ENCODE measurements at regions not wholly inside any gene's neighbourhood (a gene's known extent, or its start where the extent isn't known, plus 50 kb on each side); places are given as distances from the start of the nearest gene placed in this dataset.
"Not testable (repeated sequence)": the region's sequence is repeated elsewhere in the genome, so short reads cannot be mapped to it uniquely, and the experiment has no call there.

DNA sequence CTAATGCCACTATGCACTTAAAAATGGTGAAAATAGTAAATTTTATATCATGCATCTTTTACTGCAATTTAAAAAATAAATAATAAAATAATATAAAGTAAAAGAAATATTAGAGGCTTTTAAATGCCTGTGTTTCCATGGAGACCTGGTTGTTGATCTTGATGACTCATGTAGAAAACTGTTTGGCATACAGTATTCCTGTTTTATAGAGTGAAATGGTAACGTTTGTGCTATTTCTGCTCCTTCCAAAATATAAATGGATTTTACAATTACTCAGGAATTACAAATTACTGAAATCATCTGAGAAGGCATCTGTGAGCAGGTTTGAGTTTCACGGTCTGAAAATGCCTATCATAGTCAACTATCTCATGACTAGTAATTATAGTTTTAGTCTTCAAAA is 98.4 kb upstream of the USP25 start:
- H3K27ac ChIP-seq, result no peak overlapping the region
- no peak overlapping the region for H3K9ac ChIP-seq (ENCODE audit: low read depth in 2 of 2, low read length in 2 of 2)
- H3K36me3 ChIP-seq, result no peaks in the 10 kb centered on the region
- H3K27me3 ChIP-seq, result no peaks in the 10 kb centered on the region
- intact Hi-C loops (cut with DNase I), result no loop called here
- DNase-seq, result no peak
- H3K4me3 ChIP-seq, result no peak overlapping the region
- no peaks in the 10 kb centered on the region for H3K9me3 ChIP-seq
- TF ChIP-seq, protein P1, sequence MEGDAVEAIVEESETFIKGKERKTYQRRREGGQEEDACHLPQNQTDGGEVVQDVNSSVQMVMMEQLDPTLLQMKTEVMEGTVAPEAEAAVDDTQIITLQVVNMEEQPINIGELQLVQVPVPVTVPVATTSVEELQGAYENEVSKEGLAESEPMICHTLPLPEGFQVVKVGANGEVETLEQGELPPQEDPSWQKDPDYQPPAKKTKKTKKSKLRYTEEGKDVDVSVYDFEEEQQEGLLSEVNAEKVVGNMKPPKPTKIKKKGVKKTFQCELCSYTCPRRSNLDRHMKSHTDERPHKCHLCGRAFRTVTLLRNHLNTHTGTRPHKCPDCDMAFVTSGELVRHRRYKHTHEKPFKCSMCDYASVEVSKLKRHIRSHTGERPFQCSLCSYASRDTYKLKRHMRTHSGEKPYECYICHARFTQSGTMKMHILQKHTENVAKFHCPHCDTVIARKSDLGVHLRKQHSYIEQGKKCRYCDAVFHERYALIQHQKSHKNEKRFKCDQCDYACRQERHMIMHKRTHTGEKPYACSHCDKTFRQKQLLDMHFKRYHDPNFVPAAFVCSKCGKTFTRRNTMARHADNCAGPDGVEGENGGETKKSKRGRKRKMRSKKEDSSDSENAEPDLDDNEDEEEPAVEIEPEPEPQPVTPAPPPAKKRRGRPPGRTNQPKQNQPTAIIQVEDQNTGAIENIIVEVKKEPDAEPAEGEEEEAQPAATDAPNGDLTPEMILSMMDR (IDR thresholded peaks at IDR 0.05), result no peak
- no peaks in the 10 kb centered on the region for H3K4me1 ChIP-seq

DNA sequence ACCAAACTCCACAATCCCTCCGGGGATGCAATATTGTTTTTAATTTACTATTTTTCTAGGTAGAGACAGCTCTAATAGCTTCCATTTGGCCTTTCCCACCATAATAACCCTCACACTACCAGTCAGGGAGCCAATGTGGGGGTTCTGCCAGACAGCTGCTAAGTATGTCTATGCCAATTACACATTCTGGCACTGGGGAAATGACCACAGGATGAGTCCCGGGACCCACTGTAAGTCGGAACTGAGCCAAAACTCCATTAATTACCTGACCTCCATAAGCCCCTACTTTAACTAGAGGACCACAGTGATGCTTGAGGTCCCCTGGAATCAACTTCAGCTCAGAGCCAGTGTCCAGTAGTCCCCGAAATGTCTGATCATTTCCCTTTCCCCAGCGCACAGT is 95.2 kb upstream of the USP25 start:
- H3K27ac ChIP-seq; H3K36me3 ChIP-seq; H3K4me1 ChIP-seq; DNase-seq; H3K4me3 ChIP-seq; H3K9ac ChIP-seq (ENCODE audit: low read depth in 2 of 2, low read length in 2 of 2); intact Hi-C loops (cut with DNase I); H3K9me3 ChIP-seq; H3K27me3 ChIP-seq: not testable (repeated sequence)

DNA sequence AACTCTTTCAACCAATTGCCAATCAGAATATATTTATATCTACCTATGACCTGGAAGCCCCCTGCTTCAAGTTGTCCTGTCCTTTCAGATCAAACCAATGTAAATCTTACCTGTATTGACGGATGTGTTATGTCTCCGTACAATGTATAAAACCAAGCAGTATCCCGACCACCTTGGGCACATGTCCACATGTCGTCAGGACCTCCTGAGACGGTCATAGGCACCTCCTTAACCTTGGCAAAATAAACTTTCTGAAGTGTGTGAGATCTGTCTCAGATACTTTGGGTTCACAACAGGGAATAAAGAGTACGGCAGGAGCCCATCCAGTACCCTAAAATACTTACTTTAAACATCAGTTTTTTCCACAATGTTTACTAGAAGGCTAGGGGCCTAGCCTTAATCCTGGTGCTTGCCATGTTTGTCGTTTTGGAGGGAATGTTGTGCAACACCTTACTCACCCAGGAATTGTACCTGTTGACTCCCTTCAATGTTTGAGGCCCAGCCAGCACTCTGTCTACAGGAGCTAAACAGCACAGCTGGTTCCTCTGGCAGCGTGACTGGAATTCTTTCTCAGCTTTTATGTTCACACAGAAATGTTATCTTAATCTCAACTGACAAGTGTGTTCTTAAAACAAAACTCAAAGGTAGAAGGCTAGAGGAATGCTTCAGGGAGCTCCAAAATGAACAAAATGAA is 90.8 kb upstream of the USP25 start:
- DNase-seq, result no peak
- intact Hi-C loops (cut with DNase I), result no loop called here
- no peak overlapping the region for H3K27ac ChIP-seq

DNA sequence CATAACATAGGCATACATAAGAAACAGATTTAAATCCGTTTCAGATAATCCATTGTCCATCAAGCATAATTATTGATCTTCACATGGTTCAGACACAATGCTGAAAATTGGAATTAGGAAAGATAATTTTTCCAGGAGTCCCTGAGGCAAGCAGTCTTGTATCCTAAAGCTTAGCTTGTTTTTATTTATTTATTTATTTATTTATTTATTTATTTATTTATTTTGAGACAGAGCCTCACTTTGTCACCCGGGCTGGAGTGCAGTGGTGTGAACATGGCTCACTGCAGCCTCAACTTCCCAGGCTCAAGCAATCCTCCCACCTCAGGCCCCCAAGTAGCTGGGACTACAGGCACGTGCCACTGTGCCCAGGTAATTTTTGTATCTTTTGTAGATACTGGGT is 89.7 kb upstream of the USP25 start:
- H3K9me3 ChIP-seq; H3K36me3 ChIP-seq; H3K4me3 ChIP-seq; H3K9ac ChIP-seq (ENCODE audit: low read depth in 2 of 2, low read length in 2 of 2); intact Hi-C loops (cut with DNase I); H3K27me3 ChIP-seq; DNase-seq; H3K4me1 ChIP-seq; H3K27ac ChIP-seq: not testable (repeated sequence)

More for the DNA sequence above, 90.8 kb upstream of the USP25 start:
- Histone ChIP-seq H3K4me1 (no peaks in the 10 kb centered on the region), H3K4me3 (no peak overlapping the region), H3K9me3 (no peaks in the 10 kb centered on the region), H3K36me3 (no peaks in the 10 kb centered on the region), H3K27me3 (no peaks in the 10 kb centered on the region), H3K9ac (ENCODE audit: low read depth in 2 of 2, low read length in 2 of 2) (no peak overlapping the region)
- TF ChIP-seq, protein P1 (IDR thresholded peaks at IDR 0.05), result no peak

DNA sequence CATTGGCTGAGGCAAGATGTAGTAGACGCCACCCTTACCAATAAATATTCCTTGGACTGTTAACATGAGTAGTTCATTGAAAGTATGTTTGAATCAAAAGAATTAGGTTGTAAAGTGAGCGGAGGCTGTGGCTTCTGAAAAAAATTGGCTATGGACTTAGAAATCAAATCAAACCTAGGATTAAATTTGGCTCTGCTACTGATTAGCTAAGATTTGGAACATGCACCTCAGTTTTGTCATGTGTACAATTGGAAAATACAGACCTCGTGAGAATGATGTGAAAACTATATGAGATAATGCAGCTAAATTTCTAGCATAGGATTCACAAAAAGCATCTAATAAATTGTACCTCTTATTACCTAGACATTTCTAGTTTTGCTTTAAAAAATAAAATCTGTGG is 85.3 kb upstream of the USP25 start:
- Histone ChIP-seq H3K27me3 (no peaks in the 10 kb centered on the region), H3K27ac (no peak overlapping the region), H3K4me1 (no peaks in the 10 kb centered on the region), H3K9me3 (no peaks in the 10 kb centered on the region), H3K36me3 (no peaks in the 10 kb centered on the region), H3K9ac (ENCODE audit: low read depth in 2 of 2, low read length in 2 of 2) (no peak overlapping the region), H3K4me3 (no peak overlapping the region)
- DNase-seq, result no peak
- TF ChIP-seq, protein P1 (IDR thresholded peaks at IDR 0.05), result no peak
- intact Hi-C loops (cut with DNase I), result no loop called here

DNA sequence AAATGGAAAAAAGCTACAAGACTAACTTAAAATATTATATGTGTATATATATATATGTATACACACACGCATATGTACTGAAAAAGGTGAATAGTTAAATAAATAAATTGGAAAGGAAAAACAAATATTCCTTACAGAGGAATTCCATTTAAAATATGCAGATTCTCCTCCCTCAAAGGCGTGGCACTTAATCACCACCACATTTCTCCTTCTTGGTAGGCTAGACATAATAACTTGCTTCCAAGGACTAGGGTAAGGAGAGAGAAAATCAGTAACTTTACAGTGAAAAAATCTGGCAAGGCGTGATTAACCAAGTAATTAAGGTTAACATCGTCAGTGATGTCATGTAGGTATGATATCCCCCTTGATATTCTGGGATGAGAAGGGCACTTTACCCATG is 84.0 kb upstream of the USP25 start:
- TF ChIP-seq, protein P1 (IDR thresholded peaks at IDR 0.05), result no peak
- no peaks in the 10 kb centered on the region for H3K27me3 ChIP-seq
- no peaks in the 10 kb centered on the region for H3K4me1 ChIP-seq
- no peaks in the 10 kb centered on the region for H3K36me3 ChIP-seq
- DNase-seq, result no peak
- H3K27ac ChIP-seq, result no peak overlapping the region
- H3K4me3 ChIP-seq, result no peak overlapping the region
- H3K9me3 ChIP-seq, result no peaks in the 10 kb centered on the region
- intact Hi-C loops (cut with DNase I), result no loop called here
- no peak overlapping the region for H3K9ac ChIP-seq (ENCODE audit: low read depth in 2 of 2, low read length in 2 of 2)

Data from colonic mucosa (tissue), 4 donors.